Mesothelial cell of epicardium (in vitro differentiated cells): ENCODE measurements at regions not wholly inside any gene's neighbourhood (a gene's known extent, or its start where the extent isn't known, plus 50 kb on each side); places are given as distances from the start of the nearest gene placed in this dataset.

ENCODE experiments used
- DNase-seq, 2 experiments: peaks; one replicate each; pipeline ENCODE4 v3.0.0; 2021; ENCODE audit warnings: low spot score in 2 of 2; ENCODE audit not compliant: unreplicated experiment in 2 of 2
- H3K27ac Mint-ChIP-seq: 2 replicates; pipeline ENCODE4 v1.8.0; 2021; ENCODE audit warnings: mixed read lengths
- H3K27me3 Mint-ChIP-seq: 2 replicates; pipeline ENCODE4 v1.8.0; 2021; ENCODE audit warnings: low read depth, mixed read lengths
- H3K36me3 Mint-ChIP-seq: 2 replicates; pipeline ENCODE4 v1.8.0; 2021; ENCODE audit warnings: mixed read lengths
- H3K4me1 Mint-ChIP-seq: 2 replicates; pipeline ENCODE4 v1.8.0; 2021; ENCODE audit warnings: mixed read lengths
- H3K4me3 Mint-ChIP-seq: 2 replicates; pipeline ENCODE4 v1.8.0; 2021; ENCODE audit warnings: mild to moderate bottlenecking, moderate library complexity, mixed read lengths
- H3K9me3 Mint-ChIP-seq: 2 replicates; pipeline ENCODE4 v1.8.0; 2021; ENCODE audit warnings: mixed read lengths
- CTCF ChIP-seq: fragments of 200-600 bp; sonication (generic); IDR thresholded peaks from one replicate; pipeline ENCODE4 v1.5.0; 2021; ENCODE audit warnings: antibody characterized with exemption; ENCODE audit not compliant: unreplicated experiment

- H3K4me3 Mint-ChIP-seq = peak overlapping the region; percentile 2
- peaks cover 23% of the 10 kb centered on the region for H3K4me1 Mint-ChIP-seq
- H3K27me3 Mint-ChIP-seq = no peaks in the 10 kb centered on the region
- peaks cover 26% of the 10 kb centered on the region for H3K9me3 Mint-ChIP-seq
- DNase-seq = no peak
- peak overlapping the region; percentile 60 for H3K27ac Mint-ChIP-seq
- no peaks in the 10 kb centered on the region for H3K36me3 Mint-ChIP-seq
- no peak for TF ChIP-seq CTCF
Observed at GRCh38 chr12:47377414-47378221, 297.9 kb upstream of the AMIGO2 start.

- Mint-ChIP-seq H3K36me3 (no peaks in the 10 kb centered on the region), H3K4me3 (no peak overlapping the region), H3K9me3 (peaks cover 26% of the 10 kb centered on the region), H3K27me3 (no peaks in the 10 kb centered on the region), H3K27ac (no peak overlapping the region), H3K4me1 (peaks cover 22% of the 10 kb centered on the region)
- no peak for DNase-seq
- TF ChIP-seq CTCF = no peak
Observed at GRCh38 chr12:47376927-47377326, 297.2 kb upstream of the AMIGO2 start.

DNA sequence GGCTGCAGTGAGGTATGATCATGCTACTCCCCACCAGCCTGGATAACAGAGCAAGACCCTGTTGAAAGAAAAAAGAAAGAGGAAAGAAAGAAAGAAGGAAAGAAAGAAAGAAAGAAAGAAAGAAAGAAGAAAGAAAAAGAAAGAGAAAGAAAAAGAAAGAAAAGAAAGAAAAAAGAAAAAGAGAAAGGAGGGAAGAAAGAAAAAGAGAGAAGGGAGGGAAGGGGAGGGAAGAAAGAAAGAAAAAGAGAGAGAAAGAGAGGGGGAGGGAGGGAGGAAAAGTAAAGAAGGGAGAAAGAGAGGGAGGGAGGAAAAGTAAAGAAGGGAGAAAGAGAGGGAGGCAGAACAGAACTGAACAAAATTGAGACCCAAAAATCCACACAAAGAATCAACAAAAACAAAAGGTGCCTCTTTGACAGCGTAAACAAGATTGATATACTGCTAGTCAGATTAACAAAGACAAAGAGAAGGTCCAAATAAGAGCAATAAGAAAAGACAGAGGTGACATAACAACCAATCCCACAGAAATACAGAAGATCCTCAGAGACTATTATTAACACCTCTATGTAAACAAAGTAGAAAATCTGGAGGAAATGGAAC lies 293.9 kb upstream of the AMIGO2 start:
- Mint-ChIP-seq H3K27ac (no peak overlapping the region), H3K9me3 (peaks cover 26% of the 10 kb centered on the region), H3K4me3 (no peak overlapping the region), H3K4me1 (peaks cover 11% of the 10 kb centered on the region), H3K36me3 (no peaks in the 10 kb centered on the region), H3K27me3 (no peaks in the 10 kb centered on the region)
- no peak for TF ChIP-seq CTCF
- no peak for DNase-seq

DNA sequence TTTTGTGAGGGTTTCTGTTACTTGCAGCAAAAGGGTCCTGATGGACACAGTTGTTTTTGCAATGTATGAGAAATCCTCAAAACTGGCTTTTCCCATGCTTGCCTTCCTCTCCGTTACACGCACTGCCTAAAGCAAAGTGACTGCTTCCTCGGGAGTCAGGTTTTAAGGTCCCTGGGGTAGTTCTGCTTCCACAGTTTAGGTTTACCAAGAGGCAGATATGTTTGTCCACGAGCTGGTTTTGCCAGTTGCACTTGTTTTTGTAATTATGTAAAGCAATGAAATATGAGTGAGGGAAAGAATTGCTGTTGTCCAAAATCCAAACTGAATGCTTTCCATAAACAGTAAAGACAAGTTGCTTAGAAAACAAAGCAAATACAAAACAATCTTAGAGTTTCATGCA lies 290.7 kb upstream of the AMIGO2 start:
- H3K9me3 Mint-ChIP-seq = peaks cover 16% of the 10 kb centered on the region

DNA sequence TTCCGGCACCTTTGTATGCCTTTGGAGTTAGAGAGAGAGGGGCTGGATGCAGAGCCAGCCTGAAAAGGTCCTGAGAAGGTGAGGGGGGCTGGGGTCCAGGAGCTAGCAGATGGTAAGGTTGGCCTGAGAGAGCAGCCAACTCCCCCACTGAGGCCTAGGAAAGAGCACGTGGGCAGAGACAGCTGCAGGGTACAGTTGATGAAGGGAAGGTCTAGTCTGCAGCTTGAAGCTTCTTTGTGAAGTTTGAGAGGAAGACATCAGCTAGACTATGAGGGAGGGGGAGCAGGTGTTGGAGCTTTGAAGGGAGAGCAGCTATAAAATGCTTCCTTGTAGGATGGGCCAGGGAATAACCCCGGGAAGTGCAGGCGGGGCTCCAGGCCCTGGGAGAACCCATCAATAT lies 289.3 kb upstream of the AMIGO2 start:
- Mint-ChIP-seq H3K4me1 (peaks cover 4% of the 10 kb centered on the region), H3K27me3 (no peaks in the 10 kb centered on the region), H3K9me3 (peaks cover 4% of the 10 kb centered on the region), H3K4me3 (no peak overlapping the region), H3K36me3 (no peaks in the 10 kb centered on the region), H3K27ac (no peak overlapping the region)
- DNase-seq = no peak
- TF ChIP-seq CTCF = no peak

More for the DNA sequence above, 290.7 kb upstream of the AMIGO2 start:
- DNase-seq = no peak
- no peak overlapping the region for H3K27ac Mint-ChIP-seq
- no peak overlapping the region for H3K4me3 Mint-ChIP-seq
- H3K36me3 Mint-ChIP-seq = no peaks in the 10 kb centered on the region
- peaks cover 4% of the 10 kb centered on the region for H3K4me1 Mint-ChIP-seq
- no peaks in the 10 kb centered on the region for H3K27me3 Mint-ChIP-seq
- no peak for TF ChIP-seq CTCF
